Right cardiac atrium (tissue), 5 donors: ENCODE measurements at regions not wholly inside any gene's neighbourhood (a gene's known extent, or its start where the extent isn't known, plus 50 kb on each side); places are given as distances from the start of the nearest gene placed in this dataset.

ENCODE experiments used
- ATAC-seq, 2 donors: fragments of 200-7000 bp; cut with Tn5 transposase; one replicate each; pipeline versions ENCODE4 v1.8.0 to v1.9.1; 2020; ENCODE audit warnings: moderate library complexity in 2 of 2, mild to moderate bottlenecking in 1 of 2
- DNase-seq, 3 donors: peaks; one replicate each; pipeline ENCODE4 v3.0.0-alpha.2; 2020
- H3K27ac ChIP-seq: one replicate; pipeline ENCODE4 v1.5.1; 2013; ENCODE audit warnings: mild to moderate bottlenecking, low read length, control low read depth, moderate library complexity
- H3K27me3 ChIP-seq: one replicate; pipeline ENCODE4 v1.6.1; 2013; ENCODE audit not compliant: control insufficient read depth, insufficient read depth
- H3K4me1 ChIP-seq: one replicate; pipeline ENCODE4 v1.6.1; 2013; ENCODE audit warnings: low read length; ENCODE audit not compliant: control insufficient read depth, insufficient read depth
- H3K4me3 ChIP-seq: one replicate; pipeline ENCODE4 v1.5.1; 2013; ENCODE audit warnings: low read length, control low read depth
- H3K9me3 ChIP-seq: one replicate; pipeline ENCODE4 v1.6.1; 2013; ENCODE audit warnings: low read length; ENCODE audit not compliant: control insufficient read depth
- WGBS: extraction: QIAGEN DNeasy Blood & Tissue Kit; methylation state at CpG from one replicate; pipeline ENCODE4 v1.1.7; 2013; 5-methylcytosine and 5-hydroxymethylcytosine counted together
- intact Hi-C, 4 donors: fragments of 100-400 bp; cut with DNase I; formaldehyde crosslinking; loops; one replicate each; pipeline versions ENCODE4 v1.11.0 to v1.14.0; 2022 to 2023
- donor health status: healthy with polysubstance abuse.
- donor health status: DM: no; HTN: yes; CAD: no.
- donor health status: DM: no; HTN: no; CAD: no.
- donor health status: DM: no; HTN: yes; CAD: no; lungs with severe emphysema.
- donor health status: DM: yes; HTN: yes; CAD: no.

GRCh38 chr1:95558791-95559190 lies 324.8 kb downstream of the RWDD3 start:
- ATAC-seq = no peak

GRCh38 chr1:95561346-95561745 lies 327.3 kb downstream of the RWDD3 start:
- no peak overlapping the region for H3K27ac ChIP-seq
- H3K27me3 ChIP-seq = no peaks in the 10 kb centered on the region
- no peak overlapping the region for H3K4me3 ChIP-seq
- no peaks in the 10 kb centered on the region for H3K4me1 ChIP-seq
- ATAC-seq = no peak
- H3K9me3 ChIP-seq = peaks cover 2% of the 10 kb centered on the region
- DNase-seq = no peak
- intact Hi-C loops = no loop called here

More at GRCh38 chr1:95558791-95559190, 324.8 kb downstream of the RWDD3 start:
- no peak overlapping the region for H3K4me3 ChIP-seq
- WGBS = 40% methylated on average over 1 of the region's 1 CpG
- no peak for DNase-seq
- H3K27me3 ChIP-seq = no peaks in the 10 kb centered on the region
- intact Hi-C loops = no loop called here
- H3K27ac ChIP-seq = no peak overlapping the region
- peaks cover 2% of the 10 kb centered on the region for H3K9me3 ChIP-seq
- no peaks in the 10 kb centered on the region for H3K4me1 ChIP-seq

DNA sequence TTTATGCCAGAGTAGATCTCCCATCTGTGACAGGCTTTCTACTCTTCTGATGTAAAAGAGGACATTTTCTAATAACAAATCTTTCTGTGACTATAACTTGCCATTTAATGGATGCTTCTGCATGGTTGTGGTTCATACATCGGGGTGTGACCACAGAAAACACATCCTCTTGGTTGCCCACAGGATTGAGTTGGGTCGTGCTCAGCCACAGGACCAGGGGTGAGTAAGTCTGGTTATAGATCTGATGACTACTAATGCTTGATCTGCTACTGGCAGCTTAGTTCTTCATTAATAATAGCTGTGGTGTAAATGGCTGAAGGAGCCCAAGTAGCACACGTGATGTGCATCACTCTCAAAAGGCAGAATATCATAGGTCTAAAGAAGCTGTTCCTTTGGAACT lies 328.2 kb downstream of the RWDD3 start:
- 80% methylated on average over 3 of the region's 3 CpGs for WGBS
- ATAC-seq = no peak
- peaks cover 2% of the 10 kb centered on the region for H3K9me3 ChIP-seq
- H3K27ac ChIP-seq = no peak overlapping the region
- H3K4me1 ChIP-seq = no peaks in the 10 kb centered on the region
- intact Hi-C loops = no loop called here
- no peaks in the 10 kb centered on the region for H3K27me3 ChIP-seq
- H3K4me3 ChIP-seq = no peak overlapping the region
- no peak for DNase-seq

- no peak overlapping the region for H3K4me3 ChIP-seq
- no peaks in the 10 kb centered on the region for H3K27me3 ChIP-seq
- 89% methylated on average over 3 of the region's 3 CpGs for WGBS
- DNase-seq (no peak), ATAC-seq (no peak)
- no peaks in the 10 kb centered on the region for H3K9me3 ChIP-seq
- no peaks in the 10 kb centered on the region for H3K4me1 ChIP-seq
- intact Hi-C loops = no loop called here
- H3K27ac ChIP-seq = no peak overlapping the region
Observed at GRCh38 chr1:95572002-95572401, 338.0 kb downstream of the RWDD3 start.

DNA sequence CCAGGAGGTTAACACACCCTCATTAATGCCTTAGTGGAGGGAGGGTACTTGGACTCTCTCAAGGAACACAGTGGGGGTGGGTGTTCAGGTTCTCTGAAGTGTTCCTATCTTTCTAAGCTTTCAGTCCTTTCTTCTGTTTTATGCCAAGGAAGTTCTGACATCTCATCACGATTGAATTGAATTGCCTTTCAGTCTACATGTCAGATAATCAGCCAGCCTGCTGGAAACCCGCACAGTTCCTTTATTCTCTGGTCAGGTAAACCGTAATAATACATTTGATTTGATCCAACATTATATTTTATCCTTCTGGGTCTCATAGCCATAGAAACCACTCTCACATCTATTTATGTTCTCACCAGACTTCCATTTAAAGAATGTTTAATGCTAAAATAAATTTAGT lies 339.0 kb downstream of the RWDD3 start:
- DNase-seq (no peak), ATAC-seq (no peak)
- WGBS = 67% methylated on average over 3 of the region's 3 CpGs
- no peak overlapping the region for H3K4me3 ChIP-seq
- no peaks in the 10 kb centered on the region for H3K9me3 ChIP-seq
- H3K27me3 ChIP-seq = no peaks in the 10 kb centered on the region
- no peak overlapping the region for H3K27ac ChIP-seq
- intact Hi-C loops = no loop called here
- no peaks in the 10 kb centered on the region for H3K4me1 ChIP-seq

- no peak for ATAC-seq
Observed at GRCh38 chr1:95575291-95575690, 341.3 kb downstream of the RWDD3 start.

DNA sequence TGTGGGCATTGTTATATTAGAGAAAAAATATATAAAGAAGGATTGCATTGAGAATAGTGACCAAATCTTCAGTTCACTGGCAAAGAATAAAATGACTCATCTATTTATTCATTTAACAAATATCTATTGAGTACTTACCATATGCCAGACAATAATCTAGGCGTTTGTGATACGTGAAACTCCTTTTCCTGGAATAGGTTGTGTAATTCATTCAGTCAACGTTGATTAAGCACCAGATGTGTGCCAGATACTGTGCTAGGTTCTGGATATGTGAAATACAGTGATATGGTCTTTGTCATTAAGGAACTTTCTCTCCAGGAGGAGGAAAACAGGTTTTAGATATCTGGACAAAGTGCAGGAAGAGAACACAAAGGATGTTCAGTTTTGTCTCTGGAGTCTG lies 344.5 kb downstream of the RWDD3 start:
- WGBS = 41% methylated on average over 3 of the region's 3 CpGs
- no peaks in the 10 kb centered on the region for H3K27me3 ChIP-seq
- no peak overlapping the region for H3K27ac ChIP-seq
- H3K4me1 ChIP-seq = no peaks in the 10 kb centered on the region
- no peak for DNase-seq
- intact Hi-C loops = no loop called here
- H3K9me3 ChIP-seq = no peaks in the 10 kb centered on the region
- ATAC-seq = no peak
- no peak overlapping the region for H3K4me3 ChIP-seq

More at GRCh38 chr1:95575291-95575690, 341.3 kb downstream of the RWDD3 start:
- no peak for DNase-seq
- Histone ChIP-seq H3K9me3 (no peaks in the 10 kb centered on the region), H3K27me3 (no peaks in the 10 kb centered on the region), H3K4me1 (no peaks in the 10 kb centered on the region), H3K27ac (no peak overlapping the region), H3K4me3 (no peak overlapping the region)
- intact Hi-C loops = no loop called here
- WGBS = 88% methylated on average over 3 of the region's 3 CpGs

DNA sequence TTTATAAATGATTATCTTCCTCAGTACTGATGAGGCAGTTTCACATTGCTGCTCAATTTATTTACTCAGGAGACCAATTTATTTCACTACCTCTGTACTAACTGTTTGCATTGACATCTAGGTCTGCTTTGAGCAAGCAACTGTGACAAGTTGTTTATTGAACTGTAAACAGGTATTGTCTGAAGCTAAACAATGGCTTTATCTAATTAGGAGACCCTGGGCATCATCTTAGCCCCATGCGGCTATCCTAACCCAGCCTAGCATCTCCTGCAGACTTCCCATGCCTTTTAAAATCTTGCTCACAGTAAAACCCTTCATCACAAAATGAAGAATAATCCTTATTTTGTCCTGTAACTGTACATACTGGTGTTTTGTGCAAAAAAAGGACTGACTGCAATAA lies 348.2 kb downstream of the RWDD3 start:
- intact Hi-C loops = no loop called here
- DNase-seq = no peak
- Histone ChIP-seq H3K27me3 (no peaks in the 10 kb centered on the region), H3K9me3 (no peaks in the 10 kb centered on the region), H3K4me1 (no peaks in the 10 kb centered on the region), H3K4me3 (no peak overlapping the region), H3K27ac (no peak overlapping the region)
- ATAC-seq = no peak
- 91% methylated on average over 1 of the region's 1 CpG for WGBS

GRCh38 chr1:95582746-95583145 lies 348.7 kb downstream of the RWDD3 start:
- H3K4me3 ChIP-seq = no peak overlapping the region
- WGBS = 66% methylated on average over 4 of the region's 4 CpGs
- ATAC-seq (no peak), DNase-seq (no peak)
- no peak overlapping the region for H3K27ac ChIP-seq
- no peaks in the 10 kb centered on the region for H3K4me1 ChIP-seq
- H3K9me3 ChIP-seq = no peaks in the 10 kb centered on the region
- intact Hi-C loops = no loop called here
- H3K27me3 ChIP-seq = no peaks in the 10 kb centered on the region

GRCh38 chr1:95583661-95584210 lies 349.7 kb downstream of the RWDD3 start:
- ATAC-seq (no peak), DNase-seq (no peak)
- H3K4me1 ChIP-seq = no peaks in the 10 kb centered on the region
- H3K9me3 ChIP-seq = no peaks in the 10 kb centered on the region
- H3K4me3 ChIP-seq = no peak overlapping the region
- intact Hi-C loops = no loop called here
- no peaks in the 10 kb centered on the region for H3K27me3 ChIP-seq
- H3K27ac ChIP-seq = no peak overlapping the region
- WGBS = 45% methylated on average over 4 of the region's 4 CpGs

DNA sequence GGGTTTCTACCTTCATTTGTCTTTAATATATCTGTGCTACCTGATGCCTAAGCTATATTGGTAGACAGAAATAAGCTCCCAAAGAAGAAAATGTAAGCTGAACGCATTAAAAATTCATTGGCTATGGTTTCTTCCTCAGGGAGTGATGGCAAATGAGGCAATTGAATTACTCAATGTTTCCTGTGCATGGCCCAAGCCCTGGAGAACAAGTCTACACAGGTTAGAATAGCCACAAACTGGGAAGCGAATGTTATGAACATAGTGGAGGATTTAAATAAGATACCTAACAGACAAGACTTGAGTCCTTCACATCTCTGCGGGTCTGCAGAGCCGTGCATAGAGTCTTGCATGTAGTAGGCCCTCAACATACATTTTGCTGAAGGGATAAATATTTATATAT lies 350.3 kb downstream of the RWDD3 start:
- H3K27me3 ChIP-seq = no peaks in the 10 kb centered on the region
- H3K4me1 ChIP-seq = no peaks in the 10 kb centered on the region
- DNase-seq (no peak), ATAC-seq (no peak)
- intact Hi-C loops = no loop called here
- no peaks in the 10 kb centered on the region for H3K9me3 ChIP-seq
- no peak overlapping the region for H3K27ac ChIP-seq
- WGBS = 89% methylated on average over 4 of the region's 4 CpGs
- H3K4me3 ChIP-seq = no peak overlapping the region

- DNase-seq (no peak), ATAC-seq (no peak)
- Histone ChIP-seq H3K9me3 (no peaks in the 10 kb centered on the region), H3K4me1 (no peaks in the 10 kb centered on the region), H3K27ac (no peak overlapping the region), H3K4me3 (no peak overlapping the region), H3K27me3 (no peaks in the 10 kb centered on the region)
- 17% methylated on average over 3 of the region's 3 CpGs for WGBS
- intact Hi-C loops = no loop called here
Observed at GRCh38 chr1:95604771-95605170, 370.8 kb downstream of the RWDD3 start.
